ENCODE measurements at regions not wholly inside any gene's neighbourhood (a gene's known extent, or its start where the extent isn't known, plus 50 kb on each side); places are given as distances from the start of the nearest gene placed in this dataset.

GRCh38 chr15:94592495-94592894 lies 361.1 kb downstream of the MCTP2 start:
- TF ChIP-seq TSHZ2 (CRISPR knock-in tag; IDR thresholded peaks at IDR 0.05) (no peak), GLIS3 (CRISPR knock-in tag; IDR thresholded peaks at IDR 0.05) (no peak), ARNTL (CRISPR knock-in tag; IDR thresholded peaks at IDR 0.05; ENCODE audit: borderline replicate concordance, low read depth) (no peak), PATZ1 (CRISPR knock-in tag; IDR thresholded peaks at IDR 0.05; ENCODE audit: borderline replicate concordance) (no peak)

Measured in SK-N-SH treated with all-trans-retinoic acid at 6 μM for 48 hours (cell line).